ENCODE measurements at regions not wholly inside any gene's neighbourhood (a gene's known extent, or its start where the extent isn't known, plus 50 kb on each side); places are given as distances from the start of the nearest gene placed in this dataset.
"Not testable (repeated sequence)": the region's sequence is repeated elsewhere in the genome, so short reads cannot be mapped to it uniquely, and the experiment has no call there.

DNA sequence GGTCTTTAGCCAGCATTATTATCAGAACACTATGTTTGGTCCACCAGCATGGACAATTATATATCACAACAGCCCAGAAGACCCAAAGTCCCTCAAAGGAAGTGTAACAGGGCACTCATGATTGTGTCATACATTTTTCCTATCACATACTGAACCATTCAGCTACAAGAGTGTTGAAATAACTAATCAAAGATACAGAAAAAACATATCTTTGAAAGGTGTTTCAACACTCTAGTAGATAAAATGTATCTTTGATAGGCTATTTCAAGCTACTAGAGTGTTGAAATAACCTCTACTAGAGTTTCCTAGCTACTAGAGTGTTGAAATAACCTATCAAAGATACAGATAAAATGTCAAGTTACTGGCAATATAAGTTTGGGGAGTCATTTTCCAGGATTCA, 545.0 kb downstream of the PRR16 start:
- no peak for DNase-seq

DNA sequence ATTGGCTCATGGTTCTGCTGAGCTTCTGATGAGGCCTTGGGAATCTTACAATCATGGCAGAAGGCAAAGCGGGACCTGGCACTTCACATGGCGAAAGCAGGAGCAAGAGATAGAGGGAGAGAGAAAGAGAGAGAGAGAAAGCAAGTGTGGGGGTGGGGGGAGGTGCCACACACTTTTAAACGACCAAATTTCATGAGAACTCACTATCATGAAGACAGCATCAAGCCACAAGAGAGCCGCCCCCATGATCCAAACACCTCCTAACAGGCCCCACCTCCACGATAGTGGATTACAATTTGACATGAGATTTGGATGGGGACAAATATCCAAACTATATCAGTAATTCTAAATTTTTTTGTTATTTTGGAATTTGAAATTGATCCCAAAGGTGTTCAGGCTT, 553.9 kb downstream of the PRR16 start:
- DNase-seq, result no peak

DNA sequence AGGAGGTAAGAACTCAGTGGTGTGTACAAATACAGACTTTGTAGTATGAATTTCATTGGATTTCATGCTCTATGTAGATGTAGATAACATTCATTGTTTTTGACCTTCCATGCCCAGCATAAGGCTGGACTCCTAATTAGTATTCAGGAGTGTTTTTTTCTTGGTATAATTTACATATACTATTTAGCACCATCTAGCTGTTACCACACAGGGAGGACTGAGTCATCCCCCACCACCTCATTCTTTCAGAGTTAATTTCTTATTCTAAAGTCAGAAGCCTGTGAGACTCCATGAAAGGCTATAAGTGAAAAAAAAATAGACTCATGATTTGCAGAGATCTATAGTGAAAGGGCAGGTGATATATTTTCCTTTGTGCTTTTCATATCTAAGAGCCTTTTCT, 555.0 kb downstream of the PRR16 start:
- DNase-seq, result no peak

DNA sequence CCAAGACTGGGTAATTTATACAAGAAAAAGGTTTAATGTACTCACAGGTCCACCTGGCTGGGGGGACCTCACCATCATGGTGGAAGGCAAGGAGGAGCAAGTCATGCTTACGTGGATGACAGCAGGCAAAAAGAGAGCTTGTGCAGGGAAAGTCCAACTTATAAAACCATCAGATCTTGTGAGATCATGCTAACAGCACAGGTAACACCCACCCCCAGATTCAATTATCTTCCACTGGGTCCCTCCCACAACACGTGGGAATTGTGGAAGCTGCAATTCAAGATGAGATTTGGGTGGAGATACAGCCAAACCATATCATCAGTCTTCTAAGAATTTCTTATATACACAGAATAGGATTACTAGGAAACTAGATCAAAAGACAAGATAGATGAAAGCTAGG, 555.6 kb downstream of the PRR16 start:
- no peak for DNase-seq

DNA sequence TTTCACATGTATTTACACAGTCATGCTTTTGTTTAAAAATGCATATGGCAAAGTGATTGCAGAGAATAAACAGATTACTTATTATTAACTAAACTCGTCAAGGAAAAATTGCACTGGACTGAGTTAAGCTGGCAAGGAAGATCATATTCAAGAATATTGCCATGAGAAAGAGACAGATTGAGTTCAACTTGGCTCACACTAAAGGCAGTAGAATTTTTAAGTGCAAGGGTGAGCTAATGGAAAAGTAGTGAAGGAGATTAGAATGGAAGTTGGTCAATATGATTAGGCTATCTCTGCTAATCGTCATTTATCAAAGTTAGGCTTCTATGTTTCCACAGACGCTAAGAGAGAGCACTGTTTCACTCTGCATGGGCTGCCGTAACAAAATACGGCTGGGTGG, 557.6 kb downstream of the PRR16 start:
- DNase-seq, result no peak

DNA sequence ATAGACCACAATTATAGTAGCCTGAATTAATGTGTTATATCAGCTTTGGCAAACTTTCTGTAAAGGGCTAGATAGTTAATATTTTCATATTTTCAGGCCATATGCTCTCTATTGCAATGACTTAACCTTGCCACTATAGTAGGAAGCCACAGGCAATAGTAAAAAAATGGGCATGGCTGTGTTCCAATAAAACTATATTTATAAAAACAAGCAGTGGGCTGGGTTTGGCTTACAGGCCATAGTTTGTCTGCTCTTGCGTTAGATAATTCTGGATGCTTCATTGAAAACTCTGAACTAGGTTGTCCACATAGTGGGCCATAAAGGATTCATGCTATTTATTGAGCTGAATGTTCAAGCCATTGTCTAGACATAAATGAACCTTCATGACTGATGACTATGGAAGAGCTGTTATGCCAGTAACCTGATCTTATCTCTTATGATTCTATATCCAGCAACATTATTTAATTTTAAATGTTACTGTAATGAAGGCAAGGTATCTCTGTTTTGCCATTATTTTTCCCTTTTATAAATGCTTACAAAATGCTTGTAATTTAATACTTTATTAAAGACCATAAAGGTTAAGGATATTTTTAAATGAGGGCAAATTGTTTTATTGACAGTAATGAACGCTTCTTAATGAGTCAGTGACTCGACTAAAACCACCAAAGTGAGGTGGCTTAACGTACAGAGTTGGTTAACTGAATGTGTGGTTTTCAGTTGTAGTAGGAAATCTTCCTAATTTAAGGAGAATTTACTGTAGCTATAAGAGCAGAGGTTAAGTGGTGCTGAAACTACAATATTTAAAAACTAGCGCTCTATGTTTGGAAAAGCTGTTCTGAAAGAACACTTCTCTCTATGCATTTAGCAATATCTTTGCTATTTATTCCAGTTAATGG, 560.6 kb downstream of the PRR16 start:
- no peak for DNase-seq

DNA sequence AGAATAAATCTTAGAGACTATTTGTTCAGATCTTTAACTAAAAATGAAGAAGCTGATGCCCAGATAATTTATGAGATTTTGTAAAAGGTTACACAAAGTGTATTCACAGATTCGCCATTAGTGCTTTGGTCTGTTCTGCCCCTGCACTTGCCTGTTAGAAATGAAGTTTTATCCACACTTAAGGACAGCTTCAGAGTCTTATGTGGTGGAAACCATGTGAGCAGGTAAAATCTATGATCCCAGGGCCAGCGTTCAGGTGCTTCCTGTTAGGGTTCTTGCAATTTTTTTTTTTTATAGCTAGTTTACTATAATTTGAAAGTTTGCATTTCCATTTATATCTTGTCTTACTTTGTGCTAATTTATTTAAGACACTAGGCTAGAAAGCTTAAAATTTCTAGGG, 561.6 kb downstream of the PRR16 start:
- no peak for DNase-seq

DNA sequence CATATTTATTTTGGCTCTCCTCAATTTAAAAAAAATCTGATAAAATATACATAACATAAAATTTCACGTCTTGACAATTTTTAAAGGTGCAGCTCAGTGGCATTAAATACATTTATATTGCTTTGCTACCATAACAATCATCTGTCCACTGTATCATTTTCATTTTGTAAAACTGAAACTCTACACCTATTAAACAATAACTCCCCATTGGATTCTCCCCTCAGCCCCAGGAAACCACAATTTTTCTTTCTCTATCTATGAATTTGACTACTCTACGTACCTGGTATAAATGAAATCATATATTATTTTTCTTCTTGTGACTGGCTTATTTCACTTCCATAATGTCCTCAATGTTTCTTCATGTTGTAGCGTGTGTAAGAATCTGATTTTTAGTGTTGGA, 563.5 kb downstream of the PRR16 start:
- DNase-seq, result no peak

DNA sequence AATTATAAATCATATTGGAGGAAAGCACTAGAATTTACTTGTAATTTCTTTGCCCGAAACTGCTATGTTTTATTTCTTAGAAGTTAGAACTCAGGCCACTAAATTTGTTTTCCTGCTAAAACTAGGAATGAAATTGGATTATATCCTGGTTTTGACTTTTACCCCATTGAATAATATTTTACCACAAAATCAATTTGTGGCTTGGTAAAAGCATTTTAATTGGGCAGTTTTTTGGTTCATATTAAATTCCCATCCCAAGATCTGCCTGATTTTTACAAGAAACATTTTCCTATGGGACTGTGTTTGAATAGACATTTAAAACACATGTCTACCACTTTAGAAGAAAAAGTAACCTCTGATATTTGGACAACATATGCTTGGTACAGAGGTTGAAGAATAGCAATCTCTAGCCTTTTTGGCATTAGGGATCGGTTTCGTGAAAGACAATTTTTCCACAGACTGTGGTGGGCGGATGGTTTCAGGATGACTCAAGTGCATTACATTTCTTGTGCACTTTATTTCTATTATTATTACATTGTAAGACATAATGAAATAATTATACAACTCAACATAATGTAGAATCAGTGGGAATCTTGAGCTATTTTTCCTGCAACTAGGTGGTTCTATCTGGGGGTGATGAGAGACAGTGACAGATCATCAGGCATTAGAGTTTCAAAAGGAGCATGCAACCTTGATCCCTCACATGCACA, 565.6 kb downstream of the PRR16 start:
- DNase-seq, result no peak

DNA sequence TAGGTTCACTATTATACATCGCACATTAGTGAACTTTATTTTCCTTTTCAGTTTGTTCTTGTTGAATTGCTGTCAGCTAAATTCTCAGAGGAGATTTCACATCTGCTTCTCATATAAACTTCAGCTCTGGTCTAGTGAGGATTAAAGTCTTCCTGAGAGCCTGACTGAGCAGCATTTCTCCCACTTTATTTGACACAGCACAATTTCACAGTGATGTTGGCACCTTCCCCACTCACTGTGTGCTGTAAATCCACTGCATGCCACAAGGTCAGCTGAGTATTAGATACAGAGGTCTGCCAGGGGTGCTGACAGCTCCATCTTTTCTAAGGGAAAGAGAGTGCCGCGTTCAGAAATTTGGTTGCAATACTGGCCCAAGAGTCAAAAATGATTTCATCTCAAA, 567.4 kb downstream of the PRR16 start:
- no peak for DNase-seq

DNA sequence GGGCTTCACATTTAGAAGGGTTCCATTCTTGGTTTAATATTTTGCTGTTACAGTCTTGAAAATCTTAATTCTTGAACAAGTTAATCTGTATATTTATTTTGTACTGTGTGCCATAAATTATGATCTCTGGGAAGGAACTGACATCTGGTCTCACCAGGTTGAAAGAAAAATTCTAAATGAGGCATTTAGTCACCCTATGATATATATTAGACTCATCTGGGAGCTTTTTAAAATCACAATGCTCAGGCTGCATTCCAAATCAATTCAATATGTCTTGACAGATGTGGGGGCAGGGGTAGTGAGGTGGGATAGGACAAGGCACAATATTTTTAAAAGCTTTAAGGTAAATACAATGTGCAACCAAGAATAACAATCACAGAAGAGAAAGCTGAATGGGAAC, 569.2 kb downstream of the PRR16 start:
- no peak for DNase-seq

DNA sequence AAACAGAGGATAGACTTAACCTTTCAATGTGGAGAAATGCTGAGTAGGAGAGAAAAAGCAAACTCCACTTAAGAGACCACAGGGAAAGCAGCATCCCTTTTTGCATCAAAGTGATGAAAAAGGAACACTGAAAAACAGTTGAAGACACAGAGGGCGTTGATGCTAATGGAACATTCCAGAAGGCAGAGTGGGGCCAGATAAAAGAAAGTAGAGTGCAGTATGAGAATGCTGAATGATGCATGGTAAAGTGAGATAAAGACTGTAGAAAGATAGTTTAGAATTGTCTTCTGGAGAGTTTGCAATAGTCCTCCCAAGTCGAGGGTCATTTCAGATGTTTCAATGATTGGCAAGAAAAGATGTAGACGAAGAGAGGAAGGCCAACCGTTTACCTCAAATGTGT, 574.3 kb downstream of the PRR16 start:
- no peak for DNase-seq

DNA sequence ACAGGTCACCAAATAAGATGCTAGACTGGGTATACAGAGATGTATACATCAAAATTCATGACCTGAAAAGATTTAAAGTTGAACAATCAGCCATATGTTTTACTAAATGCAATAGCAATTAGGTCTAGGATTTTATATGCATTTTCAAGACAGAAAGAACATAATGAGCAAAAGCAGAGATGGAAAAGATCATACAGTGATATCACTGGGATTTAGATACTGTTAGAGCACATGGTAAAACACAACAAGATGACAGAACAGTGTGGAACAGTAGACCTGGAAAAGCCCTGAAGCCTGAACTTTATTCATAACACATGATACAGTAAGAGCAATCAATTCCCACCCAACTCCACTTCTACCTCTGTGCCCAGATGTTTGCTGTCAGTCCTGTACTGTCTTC, 585.9 kb downstream of the PRR16 start:
- DNase-seq, result no peak

DNA sequence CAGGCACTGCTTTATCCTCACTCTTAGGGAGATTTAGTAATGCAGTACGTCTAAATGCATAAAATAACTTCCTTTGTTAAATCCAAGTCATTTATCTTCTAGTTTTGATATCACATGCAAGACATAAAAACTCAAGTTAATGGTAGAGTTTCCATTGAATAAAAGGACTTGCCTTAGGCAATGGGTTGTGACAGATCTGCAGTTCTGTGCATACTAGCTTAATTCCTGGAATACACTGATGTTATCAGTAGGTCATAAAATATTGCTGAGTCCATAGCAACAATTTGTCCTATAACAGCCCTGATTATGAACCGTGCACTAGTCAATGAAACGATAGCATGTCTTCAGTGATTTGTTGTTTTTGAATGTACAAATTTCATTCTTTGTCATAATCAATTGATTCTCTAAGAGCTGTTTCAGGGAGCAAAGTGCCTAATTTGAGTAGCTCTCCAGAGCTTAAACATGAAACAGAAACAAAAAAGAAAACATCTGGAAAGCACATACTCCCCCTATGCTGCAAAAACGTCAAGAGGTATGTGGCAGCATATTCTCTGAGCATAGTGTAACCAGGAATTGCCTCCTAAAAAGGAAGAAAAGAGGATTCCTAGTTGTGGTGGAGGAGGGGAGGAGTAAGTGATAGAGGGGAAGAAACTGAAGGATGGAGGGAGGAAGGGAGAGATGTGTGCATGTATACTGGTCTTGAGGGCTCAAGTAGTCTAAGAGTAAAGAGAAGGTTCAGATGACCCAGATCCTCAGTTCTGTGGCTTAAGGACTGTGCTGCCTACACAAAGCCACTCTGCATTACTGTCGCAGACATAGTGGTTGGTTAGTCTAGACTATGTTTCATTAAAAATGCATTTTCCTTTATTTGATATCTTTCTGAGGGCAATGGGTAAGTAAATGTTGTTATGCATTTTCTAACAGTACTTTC, 589.2 kb downstream of the PRR16 start:
- no peak for DNase-seq

DNA sequence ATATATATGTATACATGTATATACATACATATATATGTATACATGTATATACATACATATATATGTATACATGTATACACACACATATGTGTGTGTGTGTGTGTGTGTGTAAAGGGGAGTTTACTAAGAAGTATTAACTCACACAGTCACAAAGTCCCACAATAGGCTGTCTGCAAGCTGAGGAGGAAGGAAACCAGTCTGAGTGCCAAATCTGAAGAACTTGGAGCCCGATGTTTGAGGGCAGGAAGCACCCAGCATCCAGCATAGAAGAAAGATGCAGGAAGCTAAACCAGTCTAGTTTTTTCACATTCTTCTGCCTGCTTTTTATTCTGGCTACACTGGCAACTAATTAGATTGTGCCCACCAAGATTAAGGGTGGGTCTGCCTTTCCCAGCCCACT, 591.5 kb downstream of the PRR16 start:
- no peak for DNase-seq

DNA sequence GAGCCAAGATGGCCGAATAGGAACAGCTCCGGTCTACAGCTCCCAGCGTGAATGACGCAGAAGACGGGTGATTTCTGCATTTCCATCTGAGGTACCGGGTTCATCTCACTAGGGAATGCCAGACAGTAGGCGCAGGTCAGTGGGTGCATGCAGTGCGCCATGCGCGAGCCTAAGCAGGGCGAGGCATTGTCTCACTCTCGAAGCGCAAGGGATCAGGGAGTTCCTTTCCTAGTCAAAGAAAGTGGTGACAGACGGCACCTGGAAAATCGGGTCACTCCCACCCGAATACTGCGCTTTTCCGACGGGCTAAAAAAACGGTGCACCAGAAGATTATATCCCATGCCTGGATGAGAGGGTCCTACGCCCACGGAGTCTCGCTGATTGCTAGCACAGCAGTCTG, 600.1 kb downstream of the PRR16 start:
- not testable (repeated sequence) for DNase-seq

DNA sequence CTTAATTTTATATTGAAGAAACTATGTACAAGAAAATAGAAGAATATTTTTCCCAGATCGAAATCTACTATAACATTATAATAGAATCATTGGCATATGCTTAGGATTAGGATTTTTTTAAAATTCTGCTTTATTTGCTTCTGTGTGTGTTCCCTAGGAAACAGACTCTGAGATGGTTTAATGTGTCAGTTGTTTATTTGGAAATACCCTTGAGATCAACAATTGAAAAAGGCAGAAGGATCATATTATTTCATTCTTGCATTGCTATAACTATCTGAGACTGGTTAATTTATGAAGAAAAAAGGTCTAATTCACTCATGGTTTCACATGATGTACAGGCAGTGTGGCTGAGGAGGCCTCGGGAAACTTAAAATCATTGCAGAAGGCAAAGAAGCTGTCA, 622.6 kb downstream of the PRR16 start:
- no peak for DNase-seq

DNA sequence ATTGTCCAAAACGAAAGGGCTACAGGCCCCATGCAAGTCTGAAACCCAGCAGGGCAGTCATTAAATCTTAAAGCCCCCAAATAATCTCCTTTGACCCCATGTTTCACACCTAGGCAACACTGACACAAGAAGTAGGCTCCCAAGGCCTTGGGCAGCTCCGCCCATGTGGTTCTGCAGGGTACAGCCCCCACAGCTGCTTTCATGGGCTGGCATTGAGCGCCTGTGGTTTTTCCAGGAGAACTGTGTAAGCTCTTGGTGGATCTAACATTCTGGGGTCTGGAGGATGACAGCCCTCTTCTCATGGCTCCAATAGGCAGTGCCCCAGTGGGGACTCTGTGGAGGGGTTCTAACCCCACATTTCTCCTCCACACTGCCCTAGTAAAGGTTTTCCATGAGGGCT, 623.5 kb downstream of the PRR16 start:
- DNase-seq, result no peak

DNA sequence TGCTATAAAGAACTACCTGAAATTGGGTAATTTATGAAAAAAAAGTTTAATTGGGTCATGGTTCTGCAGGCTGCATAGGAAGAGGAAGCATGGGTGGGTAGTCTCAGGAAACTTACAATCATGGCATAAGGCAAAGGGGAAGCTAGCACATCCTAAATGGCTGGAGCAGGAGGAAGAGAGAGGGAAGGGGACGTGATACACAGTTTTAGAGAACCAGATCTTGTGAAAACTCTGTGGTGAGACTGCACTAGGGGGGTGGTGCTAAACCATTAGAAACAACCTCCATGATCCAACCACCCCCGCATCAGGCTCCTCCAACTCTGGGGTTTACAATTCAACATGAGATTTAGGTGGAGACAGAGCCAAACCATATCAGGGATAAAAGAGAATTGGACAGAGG, 624.2 kb downstream of the PRR16 start:
- DNase-seq, result no peak

DNA sequence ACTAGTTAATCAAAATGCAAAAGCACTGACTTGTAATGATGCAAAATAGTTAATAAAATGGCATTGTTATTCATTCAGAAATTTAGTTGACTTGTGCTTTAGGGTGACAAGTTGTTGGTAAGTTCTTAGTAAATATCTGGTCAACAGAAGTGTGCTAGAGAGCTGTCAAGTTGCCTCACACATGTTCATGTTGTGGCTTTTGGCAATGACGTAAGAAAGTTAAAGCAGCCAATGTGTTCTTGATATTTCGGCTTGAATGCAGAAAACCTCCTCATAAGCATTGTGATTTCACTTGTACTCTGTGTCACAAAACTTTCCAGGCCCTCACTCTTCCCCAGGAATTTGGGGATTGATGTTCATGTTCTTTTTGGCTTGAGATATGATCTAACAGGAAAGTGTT, 626.7 kb downstream of the PRR16 start:
- no peak for DNase-seq

DNA sequence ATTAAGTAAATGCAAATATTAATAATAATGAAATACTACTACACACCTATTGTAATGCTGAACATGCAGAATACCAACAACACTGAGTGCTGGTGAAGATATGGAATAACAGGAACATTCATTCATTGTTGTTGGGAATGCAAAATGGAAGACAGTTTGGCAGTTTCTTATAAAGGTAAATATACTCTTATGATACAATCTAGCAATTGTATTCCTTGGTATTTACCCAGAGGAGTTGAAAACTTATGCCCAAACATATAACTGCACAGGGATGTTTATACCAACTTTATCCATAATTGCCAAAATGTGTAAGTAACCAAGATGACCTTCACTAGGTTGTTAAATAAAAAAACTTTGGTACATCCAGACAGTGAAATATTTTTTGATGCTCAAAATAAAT, 636.8 kb downstream of the PRR16 start:
- DNase-seq, result no peak

DNA sequence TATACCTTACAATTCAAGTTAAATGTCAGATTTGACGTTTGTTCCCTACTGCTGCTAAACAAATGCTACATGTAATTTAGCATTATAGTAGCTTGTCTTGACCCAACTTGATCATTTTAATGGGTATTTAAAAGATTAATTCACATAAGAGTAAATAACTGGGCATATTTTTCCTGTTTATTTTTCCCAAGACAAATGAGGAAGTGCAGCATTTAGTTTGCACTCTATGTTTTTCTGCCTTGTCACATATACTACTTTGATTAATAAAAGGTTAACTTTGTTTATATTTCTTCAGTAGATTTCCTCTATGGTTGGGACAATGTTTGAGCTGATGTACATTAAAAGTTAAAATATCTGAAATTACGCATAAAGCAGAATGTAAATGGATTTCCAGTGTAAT, 641.8 kb downstream of the PRR16 start:
- DNase-seq, result no peak

All from NCI-H774 (cell line).